Tibial nerve (tissue), 4 donors: ENCODE measurements at regions not wholly inside any gene's neighbourhood (a gene's known extent, or its start where the extent isn't known, plus 50 kb on each side); places are given as distances from the start of the nearest gene placed in this dataset.

ENCODE experiments used
- DNase-seq, 2 donors: peaks; one replicate each; pipeline ENCODE4 v3.0.0-alpha.2; 2019; ENCODE audit warnings: low spot score in 2 of 2
- H3K27ac ChIP-seq, 4 donors: fragments of 200-600 bp; sonication (generic) in 3 of 4; one replicate each; pipeline ENCODE4 v1.5.1; 2017 to 2019; ENCODE audit warnings: mild to moderate bottlenecking in 1 of 4
- H3K27me3 ChIP-seq, 2 donors: fragments of 200-600 bp; sonication (generic) in 1 of 2; one replicate each; pipeline versions ENCODE4 v1.5.1 to v1.6.0; 2017 to 2019
- H3K36me3 ChIP-seq, 3 donors: fragments of 200-600 bp; sonication (generic); one replicate each; pipeline ENCODE4 v1.5.1; 2018 to 2019
- H3K4me1 ChIP-seq, 4 donors: fragments of 200-600 bp; sonication (generic) in 3 of 4; one replicate each; pipeline ENCODE4 v1.5.1; 2017 to 2019
- H3K4me3 ChIP-seq, 4 donors: fragments of 200-600 bp; sonication (generic) in 3 of 4; one replicate each; pipeline ENCODE4 v1.5.1; 2017 to 2019; ENCODE audit warnings: mild to moderate bottlenecking in 1 of 4, moderate library complexity in 1 of 4
- H3K9me3 ChIP-seq, 4 donors: fragments of 200-600 bp; sonication (generic) in 3 of 4; one replicate each; pipeline ENCODE4 v1.5.1; 2017 to 2019
- CTCF ChIP-seq, 5 experiments: fragments of 200-600 bp in 3 of 5; fragments of 450-650 bp in 2 of 5; sonication (generic) in 3 of 5; IDR thresholded peaks; one replicate each; pipeline ENCODE4 v1.5.1; 2016 to 2019; ENCODE audit warnings: antibody characterized with exemption in 5 of 5, mild to moderate bottlenecking in 3 of 5, moderate library complexity in 2 of 5
- EP300 ChIP-seq, 2 donors: sonication (generic); formaldehyde crosslinking; IDR thresholded peaks; one replicate each; pipeline ENCODE4 v1.6.1; 2017; ENCODE audit warnings: antibody characterized with exemption in 2 of 2, mild to moderate bottlenecking in 1 of 2
- POLR2A ChIP-seq, 2 donors: fragments of 450-650 bp; IDR thresholded peaks; one replicate each; pipeline ENCODE4 v1.6.1; 2017; ENCODE audit warnings: antibody characterized with exemption in 2 of 2, mild to moderate bottlenecking in 2 of 2, moderate library complexity in 2 of 2
- WGBS, 2 donors: methylation state at CpG; one replicate each; pipeline ENCODE4 v1.1.5; 2018; 5-methylcytosine and 5-hydroxymethylcytosine counted together

- no peak for DNase-seq
- WGBS, 2 donors, result 15 to 21% methylated on average over 1 of the region's 1 CpG
- no peaks in the 10 kb centered on the region for H3K36me3 ChIP-seq
- no peak overlapping the region for H3K4me3 ChIP-seq
- TF ChIP-seq EP300 (IDR thresholded peaks at IDR 0.05), result no peak
- no peak for TF ChIP-seq CTCF (IDR thresholded peaks at IDR 0.05)
- TF ChIP-seq POLR2A (IDR thresholded peaks at IDR 0.05), result no peak
- no peak overlapping the region for H3K27ac ChIP-seq
- H3K9me3 ChIP-seq, result peaks cover 0 to 9% (median 0%) of the 10 kb centered on the region in 4 donors
- no peaks in the 10 kb centered on the region for H3K4me1 ChIP-seq
- no peaks in the 10 kb centered on the region for H3K27me3 ChIP-seq
Observed at GRCh38 chr2:7226501-7226900, 309.3 kb downstream of the RNF144A start.

GRCh38 chr2:7233126-7233525 is 315.9 kb downstream of the RNF144A start:
- no peak for DNase-seq
- TF ChIP-seq CTCF (IDR thresholded peaks at IDR 0.05) (no peak), POLR2A (IDR thresholded peaks at IDR 0.05) (no peak), EP300 (IDR thresholded peaks at IDR 0.05) (no peak)
- 62 to 64% methylated on average over 1 of the region's 1 CpG for WGBS, 2 donors

GRCh38 chr2:7237466-7237865 is 320.3 kb downstream of the RNF144A start:
- H3K9me3 ChIP-seq, result no peaks in the 10 kb centered on the region
- WGBS, 2 donors, result 95% methylated on average over 13 of the region's 13 CpGs
- no peak overlapping the region for H3K4me3 ChIP-seq
- no peaks in the 10 kb centered on the region for H3K4me1 ChIP-seq
- no peaks in the 10 kb centered on the region for H3K27me3 ChIP-seq
- DNase-seq, result no peak
- H3K27ac ChIP-seq, result no peak overlapping the region
- H3K36me3 ChIP-seq, result no peaks in the 10 kb centered on the region
- no peak for TF ChIP-seq EP300 (IDR thresholded peaks at IDR 0.05)
- TF ChIP-seq CTCF (IDR thresholded peaks at IDR 0.05), result no peak
- no peak for TF ChIP-seq POLR2A (IDR thresholded peaks at IDR 0.05)

More at GRCh38 chr2:7233126-7233525, 315.9 kb downstream of the RNF144A start:
- Histone ChIP-seq H3K27ac (no peak overlapping the region), H3K9me3 (no peaks in the 10 kb centered on the region), H3K27me3 (no peaks in the 10 kb centered on the region), H3K4me3 (no peak overlapping the region), H3K4me1 (no peaks in the 10 kb centered on the region), H3K36me3 (no peaks in the 10 kb centered on the region)

GRCh38 chr2:7239078-7239477 is 321.9 kb downstream of the RNF144A start:
- Histone ChIP-seq H3K36me3 (no peaks in the 10 kb centered on the region), H3K27me3 (no peaks in the 10 kb centered on the region), H3K4me3 (no peak overlapping the region), H3K4me1 (no peaks in the 10 kb centered on the region), H3K9me3 (no peaks in the 10 kb centered on the region), H3K27ac (no peak overlapping the region)
- TF ChIP-seq EP300 (IDR thresholded peaks at IDR 0.05) (no peak), CTCF (IDR thresholded peaks at IDR 0.05) (no peak), POLR2A (IDR thresholded peaks at IDR 0.05) (no peak)
- 85 to 93% methylated on average over 3 of the region's 3 CpGs for WGBS, 2 donors
- no peak for DNase-seq

GRCh38 chr2:7241041-7241745 is 324.0 kb downstream of the RNF144A start:
- no peak for TF ChIP-seq EP300 (IDR thresholded peaks at IDR 0.05)
- no peak for TF ChIP-seq POLR2A (IDR thresholded peaks at IDR 0.05)
- no peak for TF ChIP-seq CTCF (IDR thresholded peaks at IDR 0.05)
- no peak for DNase-seq
- 88 to 90% methylated on average over 4 of the region's 4 CpGs for WGBS, 2 donors
- H3K27me3 ChIP-seq, result no peaks in the 10 kb centered on the region
- H3K4me1 ChIP-seq, result no peaks in the 10 kb centered on the region
- no peak overlapping the region for H3K27ac ChIP-seq
- no peaks in the 10 kb centered on the region for H3K9me3 ChIP-seq
- H3K36me3 ChIP-seq, result no peaks in the 10 kb centered on the region
- H3K4me3 ChIP-seq, result no peak overlapping the region
